Stimulated activated CD8-positive, alpha-beta memory T cell treated with anti-CD3 and anti-CD28 coated beads, Interleukin-12 subunit alpha, Interleukin-12 subunit beta, amount 100 ng/mL, for 4 hours (primary cell): ENCODE measurements at regions not wholly inside any gene's neighbourhood (a gene's known extent, or its start where the extent isn't known, plus 50 kb on each side); places are given as distances from the start of the nearest gene placed in this dataset.

Experiments used
- DNase-seq: peaks from one replicate; pipeline ENCODE4 v3.0.0-alpha.2; 2020; ENCODE audit warnings: low read depth

DNA sequence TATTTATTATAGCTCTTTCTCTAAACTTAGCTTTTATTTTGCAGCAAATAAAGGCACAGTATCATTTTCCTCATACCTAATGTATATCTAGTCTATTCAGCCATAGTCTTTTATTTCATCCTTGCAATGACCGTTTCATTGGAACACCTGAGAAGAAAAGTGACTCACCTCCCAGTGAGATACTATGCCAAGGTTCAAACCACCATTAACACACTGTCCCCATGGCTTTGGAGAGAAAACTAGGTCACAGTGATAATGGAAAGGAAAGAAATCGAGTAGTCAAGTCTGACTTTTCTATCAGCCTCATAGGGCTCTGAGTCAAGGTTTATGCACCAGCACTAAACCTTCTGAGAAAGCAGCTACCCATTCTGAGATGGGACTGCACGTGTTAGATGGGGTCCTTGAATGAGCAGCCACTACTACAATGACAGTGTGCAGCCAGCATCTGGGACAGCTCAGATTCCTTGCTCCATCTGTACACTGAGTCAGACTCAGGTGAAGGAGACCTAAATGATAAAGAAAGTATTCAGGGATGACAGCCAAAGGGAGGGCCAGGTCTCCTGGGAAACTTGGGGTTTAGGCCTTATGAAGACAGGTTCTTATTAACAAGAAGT lies 971.1 kb upstream of the ACVR2A start:
- DNase-seq = no peak

GRCh38 chr2:146873056-146873455 lies 971.8 kb upstream of the ACVR2A start:
- DNase-seq = no peak

DNA sequence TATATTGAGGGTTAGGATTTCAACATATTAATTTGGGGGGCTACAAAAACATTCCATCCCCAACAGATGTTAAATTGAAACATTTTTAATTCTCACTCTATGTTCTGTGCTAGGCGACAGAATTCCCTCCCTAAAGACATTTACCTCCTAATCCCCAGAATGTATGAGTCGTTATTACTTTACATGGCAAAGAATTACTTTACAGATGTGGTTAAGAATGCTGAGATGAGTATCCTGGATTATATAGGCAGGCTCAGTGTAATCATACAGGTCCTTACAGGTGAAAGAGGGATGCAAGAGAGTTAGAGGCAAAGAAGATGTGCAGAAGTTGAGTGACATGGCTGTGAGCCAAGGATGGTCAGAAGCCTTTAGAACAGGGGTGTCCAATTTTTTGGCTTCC lies 974.1 kb upstream of the ACVR2A start:
- no peak for DNase-seq

- no peak for DNase-seq
Observed at GRCh38 chr2:146869328-146869727, 975.5 kb upstream of the ACVR2A start.

DNA sequence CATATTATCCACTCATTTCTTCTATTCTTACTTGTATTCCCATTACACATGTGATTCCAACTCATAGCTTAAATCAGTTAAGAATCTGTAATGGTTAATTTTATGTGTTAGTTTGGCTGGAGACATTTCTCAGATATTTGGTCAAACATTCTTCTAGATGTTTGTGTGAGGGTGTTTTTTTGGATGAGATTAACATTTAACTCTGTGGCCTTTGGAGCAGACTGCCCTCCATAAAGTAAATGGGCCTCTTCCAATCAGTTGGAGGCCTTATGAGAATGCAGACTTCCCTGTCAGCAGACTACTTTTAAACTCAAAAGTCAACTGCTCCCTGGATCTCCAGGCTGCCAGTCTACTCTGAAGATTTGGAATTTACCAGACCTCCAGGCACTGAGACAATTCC lies 976.8 kb upstream of the ACVR2A start:
- DNase-seq = no peak

DNA sequence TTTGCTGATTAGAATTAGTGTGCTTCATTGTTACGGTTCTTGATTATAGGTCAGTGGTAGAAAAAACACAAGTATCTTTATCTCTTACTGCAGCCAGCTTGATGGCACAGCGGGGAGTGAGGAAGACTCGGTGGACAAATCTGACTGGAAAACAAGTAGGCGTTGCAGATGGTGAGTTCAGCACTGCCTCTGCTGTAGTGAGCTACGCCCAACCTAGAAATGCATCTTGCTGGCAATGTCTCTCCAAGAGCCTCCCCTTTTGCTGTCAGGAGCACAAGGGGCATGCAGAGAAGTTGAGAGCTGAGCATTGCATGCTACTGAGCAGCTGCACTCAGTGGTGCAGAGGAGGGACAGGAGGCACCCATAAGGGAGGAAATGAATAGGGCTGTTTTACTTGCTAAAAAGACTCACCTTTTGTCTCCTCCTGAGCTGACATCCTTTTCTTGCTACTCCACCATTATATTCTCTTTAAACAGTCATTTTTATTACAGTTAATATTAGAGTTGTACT lies 977.3 kb upstream of the ACVR2A start:
- DNase-seq = no peak

DNA sequence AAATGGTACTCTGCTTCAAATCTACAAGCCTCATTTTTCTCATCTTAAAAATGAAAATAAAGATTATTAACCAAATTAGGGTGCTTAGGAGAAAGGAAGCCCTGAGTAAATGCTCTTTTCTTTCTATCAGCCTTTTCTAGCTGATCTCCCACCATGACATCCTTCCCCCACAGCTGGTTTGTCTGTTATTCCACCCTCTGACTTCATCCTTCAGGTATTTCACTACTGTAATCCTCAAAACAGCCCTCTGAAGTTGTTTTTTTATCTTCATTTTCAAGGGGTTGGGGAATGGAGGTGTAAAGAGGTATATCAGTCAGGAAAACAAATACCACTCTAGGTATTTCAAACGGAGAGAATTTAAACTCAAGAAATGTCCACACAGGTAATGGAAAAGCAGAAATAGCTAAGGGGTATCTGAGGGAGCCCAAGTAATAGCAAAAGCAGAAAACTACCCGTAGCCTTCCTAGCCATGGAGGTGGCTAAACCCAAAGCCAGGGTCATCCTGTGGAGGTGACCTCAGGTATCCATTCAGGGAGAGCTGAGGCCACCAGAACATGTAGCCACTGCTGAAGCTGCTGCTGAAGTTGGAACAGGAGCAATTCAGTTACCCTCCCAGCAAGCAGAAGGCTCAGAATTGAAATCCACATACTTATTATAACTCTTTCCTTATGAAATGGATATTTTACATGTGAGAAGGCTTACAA lies 990.9 kb upstream of the ACVR2A start:
- DNase-seq = no peak

GRCh38 chr2:146852661-146853060 lies 992.2 kb upstream of the ACVR2A start:
- DNase-seq = no peak

DNA sequence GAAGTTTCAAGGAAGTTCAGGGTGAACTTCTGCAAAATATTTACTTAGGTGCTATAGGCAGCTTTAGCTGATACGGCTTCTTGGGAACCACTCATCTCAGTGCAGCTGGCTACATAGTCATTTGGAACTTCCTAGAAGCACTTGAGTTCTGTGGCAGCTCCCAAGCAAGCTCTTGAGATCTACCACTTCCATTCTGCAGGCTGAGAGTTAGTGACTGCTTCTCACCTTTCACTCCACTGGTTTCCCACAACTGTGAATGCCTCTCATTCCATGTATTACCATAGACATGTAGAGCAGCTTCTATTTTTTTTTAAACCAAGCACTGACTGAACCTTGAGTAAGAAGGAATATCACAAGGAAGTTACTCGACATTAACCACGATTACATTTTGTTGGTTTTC lies 994.1 kb upstream of the ACVR2A start:
- no peak for DNase-seq

- no peak for DNase-seq
Observed at GRCh38 chr2:146847846-146848245, 997.0 kb upstream of the ACVR2A start.

DNA sequence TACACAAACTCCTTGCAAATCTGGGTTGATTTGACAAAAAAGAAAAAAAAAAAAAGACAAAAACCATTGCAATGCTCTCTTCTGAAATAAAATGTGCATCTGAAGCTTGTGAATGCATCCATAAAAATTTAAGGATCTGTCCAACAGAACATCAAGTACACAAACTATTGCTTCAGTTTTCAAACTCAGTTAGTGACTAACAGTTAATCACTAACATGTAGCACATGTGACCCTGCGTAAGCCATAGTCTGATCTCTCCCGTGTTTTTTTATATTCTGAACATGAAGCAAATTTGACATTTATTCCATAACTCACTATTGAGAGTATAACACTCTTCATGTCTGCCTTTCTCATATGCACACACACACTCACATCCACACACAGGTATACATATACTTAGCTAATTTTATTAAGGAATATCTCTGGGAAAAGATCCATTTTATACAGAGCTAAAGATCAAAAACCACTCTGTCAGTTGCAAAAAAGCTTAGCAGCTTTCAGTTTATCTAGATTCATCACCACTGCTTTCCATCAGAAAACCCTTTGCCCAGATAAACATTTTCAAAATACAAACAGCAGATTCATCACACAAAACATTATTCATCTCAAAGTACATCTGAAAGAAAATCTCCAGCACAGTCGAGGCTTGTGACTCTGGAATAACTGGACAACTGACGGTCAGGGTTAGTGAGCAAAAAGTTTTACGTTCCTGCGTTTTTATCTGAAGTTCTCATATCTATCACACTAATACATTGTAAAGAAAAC lies 1000.4 kb upstream of the ACVR2A start:
- DNase-seq = no peak

DNA sequence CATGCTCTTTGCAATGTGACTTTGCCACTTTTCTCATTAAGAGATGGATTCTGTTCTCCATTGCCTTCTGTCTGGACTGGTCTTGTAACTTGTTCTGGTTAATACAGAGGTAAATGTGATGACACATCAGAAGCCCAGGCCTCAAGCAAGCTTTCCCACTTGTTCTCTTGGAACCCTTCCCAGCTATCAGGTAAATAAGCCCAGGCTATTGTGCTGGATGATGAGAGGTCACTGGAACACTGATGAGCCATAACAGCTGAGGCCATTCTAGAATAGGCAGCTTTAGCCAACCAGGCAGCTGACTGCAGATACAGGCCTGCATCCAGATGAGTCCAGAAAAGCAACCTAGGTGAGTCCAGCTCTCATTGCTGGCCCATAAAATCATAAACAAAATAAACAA lies 1007.0 kb upstream of the ACVR2A start:
- no peak for DNase-seq

DNA sequence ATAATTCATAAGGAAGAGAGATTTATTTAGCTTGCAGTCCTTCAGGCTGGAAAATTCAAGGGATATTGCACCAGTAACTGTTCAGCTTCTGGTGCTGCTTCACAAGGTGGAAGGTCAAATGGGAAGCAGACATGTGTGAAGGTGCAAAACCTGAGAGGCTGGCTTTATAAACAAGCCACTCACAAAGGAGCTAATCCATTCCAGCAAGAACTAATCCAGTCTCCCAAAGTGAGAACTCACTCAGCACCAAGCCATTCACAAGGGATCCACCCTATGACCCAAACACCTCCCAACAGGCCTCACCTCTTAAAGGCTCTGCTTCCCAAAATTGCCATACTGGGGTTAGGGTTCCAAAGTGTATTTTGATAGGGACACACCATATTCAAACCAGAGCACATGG lies 1018.4 kb upstream of the ACVR2A start:
- no peak for DNase-seq

DNA sequence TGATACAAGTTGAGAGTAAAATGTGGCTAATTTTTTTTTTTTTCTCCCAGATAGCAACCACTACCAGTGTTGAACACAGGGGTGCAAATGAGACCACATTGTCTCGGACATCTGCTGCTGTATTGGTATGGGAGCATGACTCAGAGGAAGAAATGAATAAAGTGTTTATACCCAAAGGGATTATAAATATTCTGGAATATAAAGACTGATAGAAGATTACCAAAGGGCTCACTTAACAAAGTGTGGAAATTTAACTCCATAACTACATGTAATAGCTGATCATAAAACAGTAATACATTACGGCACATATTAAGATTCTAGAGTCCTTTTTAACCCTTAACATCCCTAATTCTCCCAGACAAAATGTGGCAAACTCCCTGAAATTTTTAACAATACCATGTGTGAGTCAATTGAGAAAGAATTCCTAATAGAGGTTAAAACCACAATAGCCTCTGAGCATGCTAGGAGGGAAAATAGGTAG lies 1023.0 kb upstream of the ACVR2A start:
- no peak for DNase-seq

- no peak for DNase-seq
Observed at GRCh38 chr2:146820672-146821071, 1024.2 kb upstream of the ACVR2A start.

DNA sequence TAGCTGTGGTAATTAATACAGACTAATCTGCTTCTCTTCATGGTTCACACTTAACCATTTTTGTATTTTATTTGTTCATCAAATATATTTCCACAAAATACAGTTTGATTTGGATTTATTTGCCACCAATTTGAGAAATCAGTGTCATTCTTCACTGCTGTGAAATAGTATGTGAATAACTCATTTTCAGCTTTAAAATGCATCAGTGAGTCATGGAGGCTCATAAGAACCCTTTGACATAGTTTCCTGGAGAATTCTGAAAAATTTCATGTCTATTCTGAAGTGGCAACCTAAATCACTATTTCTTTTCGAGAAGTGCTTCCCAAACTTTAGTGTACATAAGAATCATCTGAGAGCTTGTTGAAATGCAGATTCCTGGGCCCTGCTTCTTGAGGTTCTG lies 1026.7 kb upstream of the ACVR2A start:
- DNase-seq = no peak

DNA sequence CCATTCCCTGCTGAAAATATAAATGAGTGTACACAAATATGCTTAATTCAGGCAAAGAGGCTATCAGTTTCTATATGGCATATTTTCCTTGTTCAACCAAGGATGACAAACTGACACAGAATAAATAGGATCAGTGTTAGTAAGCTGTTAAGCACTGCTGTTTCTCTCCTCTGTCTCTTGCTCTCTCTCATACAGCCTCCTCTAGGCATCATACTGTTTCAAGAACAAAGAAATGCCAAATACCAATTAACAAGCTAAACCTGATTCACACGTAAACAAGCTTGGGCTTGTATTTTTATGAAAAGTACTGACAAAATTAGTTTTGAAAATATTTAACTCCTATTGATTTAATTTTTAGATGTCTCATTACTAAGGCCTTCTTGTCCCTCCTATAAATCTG lies 1027.2 kb upstream of the ACVR2A start:
- no peak for DNase-seq

DNA sequence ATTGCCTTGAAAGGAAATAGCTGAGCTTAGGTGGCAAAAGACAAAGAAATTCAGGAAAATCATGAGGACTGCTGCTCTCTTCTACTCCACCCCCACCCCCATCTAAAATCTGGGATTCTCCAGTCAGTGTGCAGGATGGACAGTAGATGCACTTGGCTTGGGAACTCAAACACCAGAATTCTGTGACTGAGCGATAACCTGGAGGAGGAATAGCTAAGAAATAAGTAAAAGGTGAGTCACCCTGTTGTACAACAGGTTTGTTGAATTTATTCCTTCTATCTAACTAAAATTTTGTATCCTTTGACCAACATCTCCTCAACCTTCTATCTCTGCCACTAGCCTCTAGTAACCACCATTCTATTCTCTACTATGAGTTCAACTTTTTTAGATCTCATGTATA lies 1029.9 kb upstream of the ACVR2A start:
- no peak for DNase-seq

GRCh38 chr2:146807568-146808168 lies 1037.2 kb upstream of the ACVR2A start:
- DNase-seq = no peak

- DNase-seq = no peak
Observed at GRCh38 chr2:146806364-146807005, 1038.3 kb upstream of the ACVR2A start.

- DNase-seq = no peak
Observed at GRCh38 chr2:146804288-146804687, 1040.5 kb upstream of the ACVR2A start.

DNA sequence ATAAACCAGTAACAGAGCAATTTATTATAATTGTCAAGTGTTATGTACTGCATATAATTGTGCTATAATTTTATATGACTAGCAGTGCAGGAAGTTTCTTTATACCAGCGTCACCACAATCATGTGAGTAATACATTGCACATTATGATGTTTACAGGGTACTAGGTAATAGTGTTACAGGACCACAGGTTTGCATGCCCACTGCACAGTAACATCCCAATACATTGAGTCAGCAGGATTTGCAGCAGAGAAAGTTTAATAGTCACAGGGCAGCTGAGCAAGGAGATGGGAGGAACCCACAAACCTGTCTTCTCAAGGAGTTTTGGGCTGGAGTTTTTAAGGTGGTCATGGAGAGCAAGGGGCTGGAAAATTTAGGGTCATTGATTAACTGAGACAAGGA lies 1042.9 kb upstream of the ACVR2A start:
- no peak for DNase-seq
